ENCODE measurements at regions not wholly inside any gene's neighbourhood (a gene's known extent, or its start where the extent isn't known, plus 50 kb on each side); places are given as distances from the start of the nearest gene placed in this dataset.

GRCh38 chr3:59632760-59633573 lies 583.1 kb upstream of the CFAP20DC start:
- Mint-ChIP-seq H3K9me3 (peaks cover 3% of the 10 kb centered on the region; the same call in 2 of the 3 replicates), H3K4me1 (peaks cover 14% of the 10 kb centered on the region), H3K36me3 (ENCODE audit: low read depth) (no peaks in the 10 kb centered on the region), H3K27me3 (ENCODE audit: insufficient read depth, low read depth, poor library complexity) (peaks cover 3% of the 10 kb centered on the region), H3K4me3 (no peak overlapping the region), H3K27ac (no peak overlapping the region)
- Histone ChIP-seq H2AFZ (no peak overlapping the region), H3K36me3 (ENCODE audit: insufficient read depth) (no peaks in the 10 kb centered on the region), H4K20me1 (replicated peaks; ENCODE audit: insufficient read depth) (no peaks in the 10 kb centered on the region), H3K4me1 (ENCODE audit: insufficient read depth) (no peaks in the 10 kb centered on the region), H3F3A (replicated peaks; ENCODE audit: low read depth) (no peaks in the 10 kb centered on the region), H3K9me2 (ENCODE audit: insufficient read depth) (no peaks in the 10 kb centered on the region), H3K79me2 (replicated peaks; ENCODE audit: insufficient read depth) (no peaks in the 10 kb centered on the region), H3K4me2 (no peak overlapping the region), H3K27ac (ENCODE audit: low read depth) (no peak overlapping the region), H3K27me3 (ENCODE audit: insufficient read depth) (no peaks in the 10 kb centered on the region), H3K4me3 (no peak overlapping the region)
- ATAC-seq (peak; percentile 53; the same call in 2 of the 3 replicates), DNase-seq (ENCODE audit: low spot score) (peak; percentile 38)
- TF ChIP-seq, protein P1, sequence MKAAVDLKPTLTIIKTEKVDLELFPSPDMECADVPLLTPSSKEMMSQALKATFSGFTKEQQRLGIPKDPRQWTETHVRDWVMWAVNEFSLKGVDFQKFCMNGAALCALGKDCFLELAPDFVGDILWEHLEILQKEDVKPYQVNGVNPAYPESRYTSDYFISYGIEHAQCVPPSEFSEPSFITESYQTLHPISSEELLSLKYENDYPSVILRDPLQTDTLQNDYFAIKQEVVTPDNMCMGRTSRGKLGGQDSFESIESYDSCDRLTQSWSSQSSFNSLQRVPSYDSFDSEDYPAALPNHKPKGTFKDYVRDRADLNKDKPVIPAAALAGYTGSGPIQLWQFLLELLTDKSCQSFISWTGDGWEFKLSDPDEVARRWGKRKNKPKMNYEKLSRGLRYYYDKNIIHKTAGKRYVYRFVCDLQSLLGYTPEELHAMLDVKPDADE (IDR thresholded peaks at IDR 0.05): no peak
- TF ChIP-seq POLR2AphosphoS5 (IDR thresholded peaks at IDR 0.05; ENCODE audit: low read depth) (no peak), ZNF331 (CRISPR knock-in tag; IDR thresholded peaks at IDR 0.05; ENCODE audit: low read depth) (no peak), REST (IDR thresholded peaks at IDR 0.05; ENCODE audit: unreplicated experiment) (no peak), NANOG (IDR thresholded peaks at IDR 0.05; ENCODE audit: borderline replicate concordance) (no peak), JUNB (IDR thresholded peaks at IDR 0.05; ENCODE audit: unreplicated experiment) (no peak), EZH2phosphoT487 (IDR thresholded peaks at IDR 0.05; ENCODE audit: unreplicated experiment) (no peak), EZH2 (IDR thresholded peaks at IDR 0.05; ENCODE audit: low read depth, unreplicated experiment) (no peak), ZNF114 (CRISPR knock-in tag; IDR thresholded peaks at IDR 0.05) (no peak), CREB1 (CRISPR knock-in tag; IDR thresholded peaks at IDR 0.05; ENCODE audit: low read depth) (no peak), STAT1 (IDR thresholded peaks at IDR 0.05; ENCODE audit: unreplicated experiment) (no peak)
- TF ChIP-seq, protein P2, sequence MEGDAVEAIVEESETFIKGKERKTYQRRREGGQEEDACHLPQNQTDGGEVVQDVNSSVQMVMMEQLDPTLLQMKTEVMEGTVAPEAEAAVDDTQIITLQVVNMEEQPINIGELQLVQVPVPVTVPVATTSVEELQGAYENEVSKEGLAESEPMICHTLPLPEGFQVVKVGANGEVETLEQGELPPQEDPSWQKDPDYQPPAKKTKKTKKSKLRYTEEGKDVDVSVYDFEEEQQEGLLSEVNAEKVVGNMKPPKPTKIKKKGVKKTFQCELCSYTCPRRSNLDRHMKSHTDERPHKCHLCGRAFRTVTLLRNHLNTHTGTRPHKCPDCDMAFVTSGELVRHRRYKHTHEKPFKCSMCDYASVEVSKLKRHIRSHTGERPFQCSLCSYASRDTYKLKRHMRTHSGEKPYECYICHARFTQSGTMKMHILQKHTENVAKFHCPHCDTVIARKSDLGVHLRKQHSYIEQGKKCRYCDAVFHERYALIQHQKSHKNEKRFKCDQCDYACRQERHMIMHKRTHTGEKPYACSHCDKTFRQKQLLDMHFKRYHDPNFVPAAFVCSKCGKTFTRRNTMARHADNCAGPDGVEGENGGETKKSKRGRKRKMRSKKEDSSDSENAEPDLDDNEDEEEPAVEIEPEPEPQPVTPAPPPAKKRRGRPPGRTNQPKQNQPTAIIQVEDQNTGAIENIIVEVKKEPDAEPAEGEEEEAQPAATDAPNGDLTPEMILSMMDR (conservative IDR thresholded peaks at IDR 0.05; ENCODE audit: low read depth in 2 of 2): no peak
- TF ChIP-seq, protein P3, sequence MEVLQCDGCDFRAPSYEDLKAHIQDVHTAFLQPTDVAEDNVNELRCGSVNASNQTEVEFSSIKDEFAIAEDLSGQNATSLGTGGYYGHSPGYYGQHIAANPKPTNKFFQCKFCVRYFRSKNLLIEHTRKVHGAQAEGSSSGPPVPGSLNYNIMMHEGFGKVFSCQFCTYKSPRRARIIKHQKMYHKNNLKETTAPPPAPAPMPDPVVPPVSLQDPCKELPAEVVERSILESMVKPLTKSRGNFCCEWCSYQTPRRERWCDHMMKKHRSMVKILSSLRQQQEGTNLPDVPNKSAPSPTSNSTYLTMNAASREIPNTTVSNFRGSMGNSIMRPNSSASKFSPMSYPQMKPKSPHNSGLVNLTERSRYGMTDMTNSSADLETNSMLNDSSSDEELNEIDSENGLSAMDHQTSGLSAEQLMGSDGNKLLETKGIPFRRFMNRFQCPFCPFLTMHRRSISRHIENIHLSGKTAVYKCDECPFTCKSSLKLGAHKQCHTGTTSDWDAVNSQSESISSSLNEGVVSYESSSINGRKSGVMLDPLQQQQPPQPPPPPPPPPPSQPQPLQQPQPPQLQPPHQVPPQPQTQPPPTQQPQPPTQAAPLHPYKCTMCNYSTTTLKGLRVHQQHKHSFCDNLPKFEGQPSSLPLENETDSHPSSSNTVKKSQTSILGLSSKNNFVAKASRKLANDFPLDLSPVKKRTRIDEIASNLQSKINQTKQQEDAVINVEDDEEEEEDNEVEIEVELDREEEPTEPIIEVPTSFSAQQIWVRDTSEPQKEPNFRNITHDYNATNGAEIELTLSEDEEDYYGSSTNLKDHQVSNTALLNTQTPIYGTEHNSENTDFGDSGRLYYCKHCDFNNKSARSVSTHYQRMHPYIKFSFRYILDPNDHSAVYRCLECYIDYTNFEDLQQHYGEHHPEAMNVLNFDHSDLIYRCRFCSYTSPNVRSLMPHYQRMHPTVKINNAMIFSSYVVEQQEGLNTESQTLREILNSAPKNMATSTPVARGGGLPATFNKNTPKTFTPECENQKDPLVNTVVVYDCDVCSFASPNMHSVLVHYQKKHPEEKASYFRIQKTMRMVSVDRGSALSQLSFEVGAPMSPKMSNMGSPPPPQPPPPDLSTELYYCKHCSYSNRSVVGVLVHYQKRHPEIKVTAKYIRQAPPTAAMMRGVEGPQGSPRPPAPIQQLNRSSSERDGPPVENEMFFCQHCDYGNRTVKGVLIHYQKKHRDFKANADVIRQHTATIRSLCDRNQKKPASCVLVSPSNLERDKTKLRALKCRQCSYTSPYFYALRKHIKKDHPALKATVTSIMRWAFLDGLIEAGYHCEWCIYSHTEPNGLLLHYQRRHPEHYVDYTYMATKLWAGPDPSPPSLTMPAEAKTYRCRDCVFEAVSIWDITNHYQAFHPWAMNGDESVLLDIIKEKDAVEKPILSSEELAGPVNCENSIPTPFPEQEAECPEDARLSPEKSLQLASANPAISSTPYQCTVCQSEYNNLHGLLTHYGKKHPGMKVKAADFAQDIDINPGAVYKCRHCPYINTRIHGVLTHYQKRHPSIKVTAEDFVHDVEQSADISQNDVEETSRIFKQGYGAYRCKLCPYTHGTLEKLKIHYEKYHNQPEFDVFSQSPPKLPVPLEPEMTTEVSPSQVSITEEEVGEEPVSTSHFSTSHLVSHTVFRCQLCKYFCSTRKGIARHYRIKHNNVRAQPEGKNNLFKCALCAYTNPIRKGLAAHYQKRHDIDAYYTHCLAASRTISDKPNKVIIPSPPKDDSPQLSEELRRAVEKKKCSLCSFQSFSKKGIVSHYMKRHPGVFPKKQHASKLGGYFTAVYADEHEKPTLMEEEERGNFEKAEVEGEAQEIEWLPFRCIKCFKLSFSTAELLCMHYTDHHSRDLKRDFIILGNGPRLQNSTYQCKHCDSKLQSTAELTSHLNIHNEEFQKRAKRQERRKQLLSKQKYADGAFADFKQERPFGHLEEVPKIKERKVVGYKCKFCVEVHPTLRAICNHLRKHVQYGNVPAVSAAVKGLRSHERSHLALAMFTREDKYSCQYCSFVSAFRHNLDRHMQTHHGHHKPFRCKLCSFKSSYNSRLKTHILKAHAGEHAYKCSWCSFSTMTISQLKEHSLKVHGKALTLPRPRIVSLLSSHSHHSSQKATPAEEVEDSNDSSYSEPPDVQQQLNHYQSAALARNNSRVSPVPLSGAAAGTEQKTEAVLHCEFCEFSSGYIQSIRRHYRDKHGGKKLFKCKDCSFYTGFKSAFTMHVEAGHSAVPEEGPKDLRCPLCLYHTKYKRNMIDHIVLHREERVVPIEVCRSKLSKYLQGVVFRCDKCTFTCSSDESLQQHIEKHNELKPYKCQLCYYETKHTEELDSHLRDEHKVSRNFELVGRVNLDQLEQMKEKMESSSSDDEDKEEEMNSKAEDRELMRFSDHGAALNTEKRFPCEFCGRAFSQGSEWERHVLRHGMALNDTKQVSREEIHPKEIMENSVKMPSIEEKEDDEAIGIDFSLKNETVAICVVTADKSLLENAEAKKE (CRISPR knock-in tag; IDR thresholded peaks at IDR 0.05): no peak
